ENCODE measurements at regions not wholly inside any gene's neighbourhood (a gene's known extent, or its start where the extent isn't known, plus 50 kb on each side); places are given as distances from the start of the nearest gene placed in this dataset.

DNA sequence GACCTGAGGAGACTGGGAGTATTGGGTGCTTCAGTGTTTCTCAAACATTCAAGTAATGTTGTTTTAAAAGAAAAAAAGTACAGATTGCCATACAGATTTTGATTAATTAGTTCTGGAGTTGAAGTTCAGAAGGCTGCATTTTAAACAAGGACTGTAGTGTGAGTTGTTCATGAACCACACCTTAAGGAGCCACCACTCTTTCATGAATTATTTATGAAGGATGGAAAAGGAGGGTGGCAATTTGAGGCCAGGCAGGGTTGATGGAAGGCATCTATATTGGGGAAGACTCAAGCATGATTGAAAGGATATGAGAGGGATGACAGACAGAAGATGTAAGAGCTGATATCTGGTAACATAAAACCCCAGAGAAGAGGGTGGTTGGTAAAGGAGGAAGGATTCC lies 146.6 kb upstream of the CAND1 start:
- no peak overlapping the region for H3K4me3 ChIP-seq (ENCODE audit: control insufficient read depth, low read depth, low read length)
- TF ChIP-seq, protein P1, sequence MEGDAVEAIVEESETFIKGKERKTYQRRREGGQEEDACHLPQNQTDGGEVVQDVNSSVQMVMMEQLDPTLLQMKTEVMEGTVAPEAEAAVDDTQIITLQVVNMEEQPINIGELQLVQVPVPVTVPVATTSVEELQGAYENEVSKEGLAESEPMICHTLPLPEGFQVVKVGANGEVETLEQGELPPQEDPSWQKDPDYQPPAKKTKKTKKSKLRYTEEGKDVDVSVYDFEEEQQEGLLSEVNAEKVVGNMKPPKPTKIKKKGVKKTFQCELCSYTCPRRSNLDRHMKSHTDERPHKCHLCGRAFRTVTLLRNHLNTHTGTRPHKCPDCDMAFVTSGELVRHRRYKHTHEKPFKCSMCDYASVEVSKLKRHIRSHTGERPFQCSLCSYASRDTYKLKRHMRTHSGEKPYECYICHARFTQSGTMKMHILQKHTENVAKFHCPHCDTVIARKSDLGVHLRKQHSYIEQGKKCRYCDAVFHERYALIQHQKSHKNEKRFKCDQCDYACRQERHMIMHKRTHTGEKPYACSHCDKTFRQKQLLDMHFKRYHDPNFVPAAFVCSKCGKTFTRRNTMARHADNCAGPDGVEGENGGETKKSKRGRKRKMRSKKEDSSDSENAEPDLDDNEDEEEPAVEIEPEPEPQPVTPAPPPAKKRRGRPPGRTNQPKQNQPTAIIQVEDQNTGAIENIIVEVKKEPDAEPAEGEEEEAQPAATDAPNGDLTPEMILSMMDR (conservative IDR thresholded peaks at IDR 0.05; ENCODE audit: control insufficient read depth, insufficient read depth, low read depth, low read length) = no peak
- no peak for DNase-seq (ENCODE audit: low read depth)

DNA sequence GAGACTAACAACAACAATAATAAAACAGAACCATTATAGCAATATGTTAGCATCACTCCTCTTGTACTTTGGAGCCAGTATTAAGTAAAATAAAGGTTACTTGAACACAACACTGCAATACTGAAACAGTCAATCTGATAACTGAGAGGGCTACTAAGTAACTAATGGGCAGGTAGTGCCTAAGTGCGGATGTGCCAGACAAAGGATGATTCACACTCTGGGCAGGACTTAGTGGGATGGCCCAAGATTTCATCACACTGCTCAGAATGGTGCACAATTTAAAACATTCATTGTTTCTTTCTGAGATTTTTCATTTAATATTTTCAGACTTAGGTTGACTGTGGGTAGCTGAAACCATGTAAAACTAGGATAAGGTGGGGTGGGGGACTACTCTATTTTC lies 131.9 kb upstream of the CAND1 start:
- DNase-seq (ENCODE audit: low read depth) = peak; percentile 20
- TF ChIP-seq, protein P1 (conservative IDR thresholded peaks at IDR 0.05; ENCODE audit: control insufficient read depth, insufficient read depth, low read depth, low read length) = no peak
- H3K4me3 ChIP-seq (ENCODE audit: control insufficient read depth, low read depth, low read length) = no peak overlapping the region

DNA sequence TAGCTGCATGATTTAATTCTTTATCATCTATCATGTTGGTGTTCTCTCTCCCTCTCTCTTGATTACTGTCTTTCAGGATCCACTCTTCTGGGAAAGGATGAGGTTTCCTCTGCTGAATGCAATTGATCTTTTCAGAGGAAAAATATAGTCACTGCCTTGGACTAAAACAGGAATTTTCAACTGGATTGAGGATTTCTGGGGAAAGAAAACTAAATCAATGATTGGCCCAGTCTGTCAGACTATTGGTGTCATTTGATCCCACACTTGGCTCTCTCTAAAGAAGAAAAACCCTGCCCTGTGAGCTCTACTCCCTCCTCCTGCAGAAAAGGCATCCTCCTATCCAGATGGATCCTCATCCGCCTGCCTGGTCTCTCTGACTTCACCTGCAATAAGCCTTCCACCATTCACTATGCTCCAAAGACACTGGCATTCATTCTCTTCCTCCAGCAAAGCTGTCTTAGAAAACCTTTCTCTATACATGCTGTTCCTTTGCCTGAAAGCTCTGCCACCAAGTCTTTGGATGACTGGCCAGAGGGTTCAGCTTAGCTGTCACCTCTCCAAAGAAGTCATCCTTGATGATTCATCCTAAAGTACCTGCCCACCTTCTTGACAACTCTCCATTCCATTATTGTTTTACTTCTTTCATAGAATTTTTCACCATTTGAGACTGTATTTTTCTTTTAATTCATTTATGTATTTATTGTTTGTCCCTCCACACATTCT lies 127.7 kb upstream of the CAND1 start:
- TF ChIP-seq, protein P1 (conservative IDR thresholded peaks at IDR 0.05; ENCODE audit: control insufficient read depth, insufficient read depth, low read depth, low read length) = no peak
- DNase-seq (ENCODE audit: low read depth) = no peak
- H3K4me3 ChIP-seq (ENCODE audit: control insufficient read depth, low read depth, low read length) = no peak overlapping the region

DNA sequence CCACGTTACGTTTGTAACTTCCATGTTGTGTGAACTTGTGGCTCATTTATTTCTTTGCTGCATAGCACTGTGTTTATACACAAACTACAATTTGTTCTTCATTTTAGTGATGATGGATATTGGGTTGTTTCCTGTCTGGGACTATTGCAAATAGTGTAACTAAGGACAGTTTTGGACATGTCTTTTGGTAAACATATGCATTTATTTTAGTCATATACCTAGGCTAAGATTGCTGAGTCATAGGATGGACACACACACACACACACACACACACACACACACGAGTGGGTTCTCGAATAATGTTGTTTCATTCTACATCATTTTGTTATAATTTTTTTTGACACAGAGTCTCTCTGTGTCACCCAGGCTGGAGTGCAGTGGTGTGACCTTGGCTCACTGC lies 123.5 kb upstream of the CAND1 start:
- TF ChIP-seq, protein P1 (conservative IDR thresholded peaks at IDR 0.05; ENCODE audit: control insufficient read depth, insufficient read depth, low read depth, low read length) = no peak
- no peak overlapping the region for H3K4me3 ChIP-seq (ENCODE audit: control insufficient read depth, low read depth, low read length)
- DNase-seq (ENCODE audit: low read depth) = no peak

DNA sequence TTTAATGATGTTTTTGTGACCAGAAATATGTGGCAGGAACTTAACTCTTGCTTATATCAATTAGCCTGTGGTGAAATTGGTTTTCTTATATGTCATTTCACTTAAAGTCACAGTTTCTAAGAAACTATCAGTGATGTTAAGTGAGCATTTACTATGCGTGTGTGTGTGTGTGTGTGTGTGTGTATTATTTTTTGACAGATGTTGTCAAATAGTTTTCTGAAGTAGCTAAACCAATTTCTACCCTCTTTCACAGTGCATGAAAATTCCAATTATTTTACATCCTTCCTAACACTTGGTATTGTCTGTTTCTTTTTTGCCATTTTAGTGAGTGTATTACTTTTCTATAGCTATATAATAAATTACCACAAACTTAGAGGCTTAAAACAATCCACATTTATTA lies 122.1 kb upstream of the CAND1 start:
- H3K4me3 ChIP-seq (ENCODE audit: control insufficient read depth, low read depth, low read length) = no peak overlapping the region
- TF ChIP-seq, protein P1 (conservative IDR thresholded peaks at IDR 0.05; ENCODE audit: control insufficient read depth, insufficient read depth, low read depth, low read length) = no peak
- no peak for DNase-seq (ENCODE audit: low read depth)

DNA sequence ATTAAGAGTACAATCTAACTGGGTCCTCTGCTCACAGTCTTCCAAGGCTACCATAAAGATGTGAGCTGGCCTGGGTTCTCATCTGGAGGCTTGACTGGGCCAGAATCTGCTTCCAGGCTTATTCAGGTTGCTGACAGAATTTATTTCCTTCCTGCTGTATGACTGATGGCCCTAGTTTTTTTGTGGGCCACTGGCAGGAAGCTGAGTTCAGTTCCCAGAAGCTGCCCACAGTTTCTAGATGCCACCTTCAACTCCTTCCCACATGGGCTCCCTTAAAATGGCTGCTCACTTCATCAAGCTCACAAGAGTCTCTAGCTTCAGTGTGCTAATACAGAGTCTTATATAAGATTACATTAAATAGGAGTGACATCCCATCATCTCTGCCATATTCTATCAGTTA lies 121.7 kb upstream of the CAND1 start:
- TF ChIP-seq, protein P1 (conservative IDR thresholded peaks at IDR 0.05; ENCODE audit: control insufficient read depth, insufficient read depth, low read depth, low read length) = no peak
- DNase-seq (ENCODE audit: low read depth) = no peak

DNA sequence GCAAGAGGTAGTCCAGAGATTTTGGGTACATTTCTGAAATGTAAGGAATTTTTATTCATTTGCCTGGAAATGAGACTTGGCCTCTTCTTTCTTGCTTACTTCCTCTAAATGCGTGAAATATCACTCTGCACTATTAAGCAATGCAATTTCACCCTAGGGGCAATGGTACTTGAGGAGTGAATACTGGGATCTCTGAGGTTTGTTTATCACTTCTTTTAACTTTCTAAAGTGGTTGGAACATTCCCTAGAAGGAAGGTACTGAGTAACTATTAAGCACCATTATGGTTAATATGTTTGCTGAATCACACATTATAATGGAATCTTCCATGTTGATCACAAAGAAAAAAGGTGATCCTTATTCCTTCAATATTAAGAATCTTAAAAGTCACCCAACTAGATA lies 120.9 kb upstream of the CAND1 start:
- TF ChIP-seq, protein P1 (conservative IDR thresholded peaks at IDR 0.05; ENCODE audit: control insufficient read depth, insufficient read depth, low read depth, low read length) = no peak
- no peak for DNase-seq (ENCODE audit: low read depth)

More for the DNA sequence above, 121.7 kb upstream of the CAND1 start:
- H3K4me3 ChIP-seq (ENCODE audit: control insufficient read depth, low read depth, low read length) = no peak overlapping the region

More for the DNA sequence above, 120.9 kb upstream of the CAND1 start:
- H3K4me3 ChIP-seq (ENCODE audit: control insufficient read depth, low read depth, low read length) = no peak overlapping the region

Data from fibroblast of mammary gland (primary cell).